Anterior cingulate cortex (tissue), 58 donors: ENCODE measurements at regions not wholly inside any gene's neighbourhood (a gene's known extent, or its start where the extent isn't known, plus 50 kb on each side); places are given as distances from the start of the nearest gene placed in this dataset.

ENCODE experiments used
- DNase-seq, 58 donors: peaks; one replicate each; lab custom pipeline; 2025; lab: John Stamatoyannopoulos, UW

- no peak for DNase-seq
Measured at GRCh38 chr3:187946163-187946691, 201.0 kb upstream of the BCL6 start.

DNA sequence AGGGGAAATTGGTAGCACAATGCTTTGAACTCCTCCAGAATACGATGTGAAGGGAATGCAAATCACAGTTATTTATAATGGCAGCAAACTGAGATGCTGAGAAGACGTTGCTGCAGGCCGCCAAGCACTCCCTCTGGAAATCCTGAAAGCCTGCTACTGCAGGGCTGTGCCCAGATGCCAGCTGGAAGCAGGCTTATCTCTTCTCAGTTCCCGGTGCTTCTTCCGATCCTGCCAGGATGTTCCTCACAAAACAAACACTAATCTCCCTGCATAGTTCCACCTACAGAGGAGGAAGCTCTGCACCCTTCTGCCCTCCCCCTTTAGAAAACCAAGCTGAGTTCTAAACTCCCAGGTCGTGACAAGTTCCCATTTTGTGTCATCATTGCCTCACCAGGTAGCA lies 201.7 kb upstream of the BCL6 start:
- DNase-seq: peak in 3 of 58 donors; percentile 3 to 15 (median 8)

- DNase-seq: no peak
Measured at GRCh38 chr3:187947927-187948682, 202.8 kb upstream of the BCL6 start.

GRCh38 chr3:187949093-187949820 lies 204.0 kb upstream of the BCL6 start:
- DNase-seq: no peak

- DNase-seq: no peak
Measured at GRCh38 chr3:187950671-187951070, 203.3 kb upstream of the LPP start.

DNA sequence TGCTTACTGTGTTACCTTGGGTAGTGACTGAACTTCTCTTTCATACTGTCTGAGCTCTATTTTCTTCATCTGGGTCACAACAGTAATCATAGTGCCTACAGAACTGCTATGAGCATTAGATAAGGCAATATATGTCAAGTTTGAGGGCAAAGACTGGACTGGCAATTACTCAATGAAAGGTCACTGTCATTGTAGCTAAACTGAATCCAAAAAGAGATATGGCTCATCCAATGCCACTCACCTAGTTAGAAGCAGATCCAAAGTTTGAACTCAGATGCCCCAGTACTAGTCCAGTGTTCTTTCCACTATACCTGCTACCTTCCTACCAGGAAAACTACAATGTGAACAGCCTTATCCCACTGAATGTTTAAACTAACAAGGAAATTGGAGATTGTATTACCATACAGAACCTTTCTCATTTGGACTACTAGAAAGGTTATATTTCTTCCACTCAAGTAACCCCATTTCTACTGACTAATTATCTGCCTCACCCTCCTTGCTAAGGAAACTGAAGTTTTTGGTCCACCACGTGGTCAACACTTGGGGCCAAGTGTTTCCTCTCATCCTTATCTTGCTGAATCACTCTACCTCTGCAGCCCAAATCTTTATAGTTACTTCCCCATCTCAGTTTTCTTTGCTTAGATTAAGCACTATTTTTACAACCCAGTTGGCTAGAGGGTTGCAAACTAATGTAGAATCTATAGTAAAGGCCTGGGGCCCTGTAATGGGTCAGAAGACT lies 202.3 kb upstream of the LPP start:
- DNase-seq: no peak

GRCh38 chr3:187952849-187953248 lies 201.1 kb upstream of the LPP start:
- no peak for DNase-seq

DNA sequence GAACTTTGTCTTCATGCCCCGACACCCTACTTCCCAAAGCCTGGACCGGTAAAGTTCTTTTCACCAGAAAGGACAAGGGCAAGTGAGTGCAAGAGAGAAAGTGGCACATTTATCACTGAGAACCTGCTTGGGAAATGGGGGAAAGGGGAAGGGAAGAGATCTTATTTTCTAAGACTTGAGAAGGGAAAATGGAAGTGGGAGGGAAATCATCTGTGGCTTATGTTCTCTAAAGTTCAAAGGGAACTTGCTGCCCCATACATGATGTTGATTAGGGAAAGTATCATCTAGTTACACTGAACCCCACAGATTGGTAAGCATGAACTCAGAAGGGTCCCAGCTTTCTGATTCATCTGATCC lies 199.5 kb upstream of the LPP start:
- DNase-seq: no peak

DNA sequence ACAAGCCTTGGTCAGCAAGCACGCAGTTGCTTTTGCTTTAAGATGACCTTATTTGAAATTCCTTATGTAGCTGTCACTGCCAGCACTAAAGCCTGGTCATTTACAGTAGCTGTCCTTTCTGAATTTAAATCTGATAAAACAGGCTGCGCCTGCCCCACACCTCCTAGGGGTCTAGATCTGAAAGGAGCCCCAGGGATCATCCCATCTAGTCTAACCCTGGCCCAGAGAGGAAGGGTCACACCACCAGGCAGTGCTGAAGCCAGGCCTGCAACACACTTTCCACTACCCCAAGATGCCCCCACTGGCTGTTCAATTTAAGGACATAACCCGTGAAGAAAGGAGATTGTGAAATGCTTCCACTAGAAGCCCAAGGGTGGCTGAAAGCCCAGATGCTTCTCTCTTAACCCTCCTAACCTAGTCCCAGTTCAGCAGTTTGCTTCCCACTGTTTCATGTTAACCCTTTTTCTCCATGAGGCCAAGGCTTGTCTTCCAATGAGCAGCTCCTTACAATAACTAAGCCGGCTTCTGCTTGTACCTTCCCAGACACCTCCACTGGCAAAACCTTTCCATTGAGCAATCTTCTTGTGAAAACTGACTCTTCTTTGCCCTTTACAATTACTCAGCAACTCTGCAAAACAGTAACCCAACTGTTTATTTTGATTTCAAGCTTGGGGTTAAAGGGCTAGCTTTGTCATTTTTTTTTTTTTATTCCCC lies 198.9 kb upstream of the LPP start:
- peak in 1 of 58 donors; percentile 3 for DNase-seq

DNA sequence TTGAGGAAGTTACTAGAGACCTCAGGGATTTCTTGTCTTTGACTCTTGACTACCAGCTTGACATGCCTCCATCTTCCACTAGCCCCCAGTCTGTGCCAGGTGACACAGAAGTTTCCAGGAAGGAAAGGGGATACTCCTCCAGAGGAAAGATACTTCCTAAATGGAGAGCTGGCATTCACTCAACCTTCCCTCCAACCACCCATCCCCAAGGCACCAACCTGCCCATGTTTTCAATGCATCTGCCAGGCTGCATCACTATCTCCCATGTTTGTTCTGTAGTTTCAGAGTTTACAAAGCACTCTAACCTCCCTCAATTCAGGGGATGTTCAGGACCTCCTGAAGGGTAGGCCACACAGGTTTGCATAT lies 198.4 kb upstream of the LPP start:
- no peak for DNase-seq

GRCh38 chr3:187957165-187957581 lies 196.8 kb upstream of the LPP start:
- DNase-seq: no peak

DNA sequence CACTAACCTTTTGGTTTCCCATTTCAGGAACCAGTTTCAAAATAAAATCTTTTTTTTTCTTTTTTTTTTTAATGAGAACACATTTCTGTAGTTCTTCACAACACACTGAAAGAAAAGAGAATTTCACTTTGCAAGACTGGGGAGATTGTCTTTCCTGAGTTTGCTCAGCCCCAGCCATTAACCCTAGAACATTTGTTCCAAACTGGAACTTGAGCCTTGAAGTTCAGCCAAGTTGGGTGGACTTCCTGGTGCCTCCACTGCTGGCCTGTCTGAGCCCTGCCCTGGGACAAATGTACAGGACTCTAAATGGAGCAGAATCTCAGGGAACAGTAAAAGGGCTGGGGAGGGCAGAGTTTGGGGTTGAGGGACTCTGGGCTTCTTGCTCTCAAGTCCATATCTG lies 196.4 kb upstream of the LPP start:
- DNase-seq: no peak

GRCh38 chr3:187958432-187959003 lies 195.4 kb upstream of the LPP start:
- no peak for DNase-seq

DNA sequence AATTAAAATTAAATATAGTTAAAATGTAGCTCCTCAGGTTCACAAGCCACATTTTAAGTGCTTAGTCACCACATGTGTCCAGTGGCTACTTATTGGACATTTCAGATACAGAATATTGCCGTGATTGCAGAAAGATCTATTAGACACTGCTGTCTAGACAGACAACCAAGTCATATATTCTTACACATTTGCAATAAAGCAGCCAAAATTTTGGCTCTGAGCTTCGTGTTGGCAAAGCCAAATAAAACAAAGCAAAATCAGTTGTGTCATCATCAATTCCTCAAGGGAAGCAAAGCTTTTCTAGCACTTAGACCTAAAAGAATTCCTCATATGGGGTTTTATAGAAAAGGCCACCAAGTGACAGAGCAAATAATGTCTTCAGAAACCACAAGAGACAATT lies 193.1 kb upstream of the LPP start:
- DNase-seq: no peak

- no peak for DNase-seq
Measured at GRCh38 chr3:187961366-187961765, 192.6 kb upstream of the LPP start.

DNA sequence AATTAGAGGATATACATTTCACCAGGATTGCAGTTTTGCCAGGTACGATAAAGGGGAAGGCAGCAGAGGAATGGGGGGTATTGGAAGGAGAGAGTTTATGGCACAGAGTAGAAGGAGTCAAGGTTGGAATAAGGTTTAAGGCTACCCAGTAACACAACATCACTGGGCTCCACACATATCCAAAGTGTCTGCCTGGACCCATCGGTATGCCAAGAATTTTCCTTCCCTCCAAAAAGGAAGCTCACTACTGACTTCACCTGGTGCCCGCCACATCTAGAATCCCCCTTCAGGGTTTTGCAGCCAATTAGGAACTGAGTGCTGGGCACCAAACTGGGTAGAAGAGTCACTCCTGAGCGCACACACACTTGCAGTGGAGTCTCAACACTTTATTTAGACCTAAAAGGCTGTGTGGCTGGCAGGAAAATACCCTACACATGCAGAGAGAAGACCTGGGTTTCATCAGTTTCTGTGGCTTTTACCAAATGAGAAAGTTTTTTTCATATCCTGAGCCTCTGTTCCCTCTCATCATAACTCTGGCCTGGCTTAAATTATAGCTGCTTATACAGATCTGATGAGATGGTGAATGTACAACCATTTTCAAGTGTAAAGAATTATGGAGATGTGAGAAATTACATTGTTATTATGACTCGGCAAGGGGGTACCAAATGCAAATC lies 190.8 kb upstream of the LPP start:
- no peak for DNase-seq

- no peak for DNase-seq
Measured at GRCh38 chr3:187963677-187964385, 190.1 kb upstream of the LPP start.

- DNase-seq: no peak
Measured at GRCh38 chr3:187964760-187965159, 189.2 kb upstream of the LPP start.

DNA sequence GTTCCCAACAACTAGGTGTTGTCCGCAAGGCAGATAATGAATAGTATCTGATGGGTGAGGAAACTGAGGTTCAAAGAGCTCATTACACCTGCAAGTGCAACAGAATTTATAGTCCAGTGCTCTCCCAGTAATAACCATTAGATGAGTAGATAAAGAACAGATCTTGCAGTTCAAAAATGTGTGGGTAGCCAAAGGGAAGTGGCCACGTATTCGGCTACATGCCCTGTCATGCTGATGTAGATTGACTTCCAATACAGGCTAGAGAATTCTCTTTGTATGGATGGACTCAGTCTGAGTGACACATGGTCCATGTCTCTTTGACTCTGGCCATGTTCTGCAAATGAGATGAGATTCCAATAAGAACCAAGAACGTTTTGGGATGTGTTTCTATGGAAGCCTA lies 187.9 kb upstream of the LPP start:
- DNase-seq: no peak
